Caki2 (cell line): ENCODE measurements at regions not wholly inside any gene's neighbourhood (a gene's known extent, or its start where the extent isn't known, plus 50 kb on each side); places are given as distances from the start of the nearest gene placed in this dataset.

Source experiments
- DNase-seq: peaks from one replicate; pipeline ENCODE4 v3.0.0-alpha.2; 2015; ENCODE audit warnings: low read depth
- in situ Hi-C: cut with HindIII; loops from 2 replicates; pipeline ENCODE4 v1.10.0; 2016; ENCODE audit warnings: low sequenced_read_pairs, low pct_unique_long_range_greater_than_20kb, mixed read lengths

- in situ Hi-C loops, result no loop called here
Measured at GRCh38 chr9:11874414-11874813, 818.8 kb upstream of the TYRP1 start.

GRCh38 chr9:11892401-11892800 is 800.8 kb upstream of the TYRP1 start:
- in situ Hi-C loops, result no loop called here
- no peak for DNase-seq

More at GRCh38 chr9:11874414-11874813, 818.8 kb upstream of the TYRP1 start:
- DNase-seq, result no peak

GRCh38 chr9:11893331-11893730 is 799.9 kb upstream of the TYRP1 start:
- in situ Hi-C loops, result no loop called here
- no peak for DNase-seq

GRCh38 chr9:11894136-11894535 is 799.0 kb upstream of the TYRP1 start:
- no peak for DNase-seq
- in situ Hi-C loops, result no loop called here

GRCh38 chr9:11902610-11903009 is 790.6 kb upstream of the TYRP1 start:
- in situ Hi-C loops, result no loop called here

GRCh38 chr9:11915699-11916098 is 777.5 kb upstream of the TYRP1 start:
- DNase-seq, result no peak
- in situ Hi-C loops, result no loop called here

More at GRCh38 chr9:11902610-11903009, 790.6 kb upstream of the TYRP1 start:
- DNase-seq, result no peak

GRCh38 chr9:11928871-11929321 is 764.3 kb upstream of the TYRP1 start:
- in situ Hi-C loops, result no loop called here
- DNase-seq, result no peak

- in situ Hi-C loops, result no loop called here
- DNase-seq, result no peak
Measured at GRCh38 chr9:11931109-11931508, 762.1 kb upstream of the TYRP1 start.

- in situ Hi-C loops, result no loop called here
- DNase-seq, result no peak
Measured at GRCh38 chr9:11931751-11932150, 761.4 kb upstream of the TYRP1 start.

GRCh38 chr9:11933926-11934325 is 759.3 kb upstream of the TYRP1 start:
- in situ Hi-C loops, result no loop called here
- no peak for DNase-seq

- no peak for DNase-seq
- in situ Hi-C loops, result no loop called here
Measured at GRCh38 chr9:11946531-11946930, 746.7 kb upstream of the TYRP1 start.

- DNase-seq, result no peak
- in situ Hi-C loops, result no loop called here
Measured at GRCh38 chr9:11962327-11962726, 730.9 kb upstream of the TYRP1 start.

- in situ Hi-C loops, result no loop called here
- no peak for DNase-seq
Measured at GRCh38 chr9:11966786-11967185, 726.4 kb upstream of the TYRP1 start.

GRCh38 chr9:11968631-11969030 is 724.6 kb upstream of the TYRP1 start:
- DNase-seq, result no peak
- in situ Hi-C loops, result no loop called here

- DNase-seq, result no peak
- in situ Hi-C loops, result no loop called here
Measured at GRCh38 chr9:11973011-11973410, 720.2 kb upstream of the TYRP1 start.

GRCh38 chr9:11973511-11973910 is 719.7 kb upstream of the TYRP1 start:
- in situ Hi-C loops, result no loop called here
- DNase-seq, result no peak

- no peak for DNase-seq
- in situ Hi-C loops, result no loop called here
Measured at GRCh38 chr9:11992866-11993265, 700.3 kb upstream of the TYRP1 start.

GRCh38 chr9:12014488-12014887 is 678.7 kb upstream of the TYRP1 start:
- DNase-seq, result no peak
- in situ Hi-C loops, result no loop called here

GRCh38 chr9:12054235-12054634 is 639.0 kb upstream of the TYRP1 start:
- DNase-seq, result no peak
- in situ Hi-C loops, result no loop called here

GRCh38 chr9:12056874-12057273 is 636.3 kb upstream of the TYRP1 start:
- in situ Hi-C loops, result no loop called here
- DNase-seq, result no peak

GRCh38 chr9:12060067-12060466 is 633.1 kb upstream of the TYRP1 start:
- in situ Hi-C loops, result no loop called here
- no peak for DNase-seq
